GM12878 (cell line): ENCODE measurements at regions not wholly inside any gene's neighbourhood (a gene's known extent, or its start where the extent isn't known, plus 50 kb on each side); places are given as distances from the start of the nearest gene placed in this dataset.

Source experiments
- POLR2A ChIP-seq: IDR thresholded peaks from 2 replicates; pipeline ENCODE4 v1.6.1; 2011; ENCODE audit warnings: low read depth, mild to moderate bottlenecking, low read length
- SMC3 ChIP-seq: IDR thresholded peaks from 2 replicates; pipeline ENCODE4 v1.6.1; 2011; ENCODE audit warnings: low read length, improper control_type of control experiment, borderline replicate concordance
- SRF ChIP-seq, 2 experiments: IDR thresholded peaks; 2 replicates each; pipeline ENCODE4 v1.6.1; 2011; ENCODE audit warnings: low read depth in 2 of 2, low read length in 2 of 2, mild to moderate bottlenecking in 1 of 2, moderate library complexity in 1 of 2
- TF ChIP-seq, protein P1 (sequence below), 3 experiments: IDR thresholded peaks in 2 of 3; conservative IDR thresholded peaks in 1 of 3; 2 replicates each; pipeline ENCODE4 v1.5.1; 2011; ENCODE audit warnings: low read depth in 3 of 3, low read length in 3 of 3, mild to moderate bottlenecking in 3 of 3, control low read depth in 2 of 3, moderate library complexity in 2 of 3, inconsistent platforms in 1 of 3, mixed read lengths in 1 of 3; ENCODE audit not compliant: control insufficient read depth in 2 of 3, insufficient read depth in 1 of 3; ENCODE audit errors: extremely low read depth in 1 of 3
- TF ChIP-seq, protein P2 (sequence below): IDR thresholded peaks from 2 replicates; pipeline ENCODE4 v1.6.1; 2012; ENCODE audit warnings: mild to moderate bottlenecking, low read depth, low read length
- TF ChIP-seq, protein P3 (sequence below): fragments of 450-650 bp; IDR thresholded peaks from 2 replicates; pipeline ENCODE4 v1.6.1; 2017; ENCODE audit warnings: antibody characterized with exemption, mild to moderate bottlenecking, moderate library complexity
- TF ChIP-seq, protein P4 (sequence below): IDR thresholded peaks from 2 replicates; pipeline ENCODE4 v1.6.1; 2012; ENCODE audit warnings: low read length, inconsistent platforms
- TF ChIP-seq, protein P5 (sequence below): fragments of 450-650 bp; formaldehyde crosslinking; IDR thresholded peaks from 2 replicates; pipeline ENCODE4 v1.5.0; 2022; ENCODE audit warnings: mild to moderate bottlenecking, missing genetic modification characterization
- TF ChIP-seq, protein P6 (sequence below): IDR thresholded peaks from 2 replicates; pipeline ENCODE4 v1.6.1; 2011; ENCODE audit warnings: borderline replicate concordance, low read depth, mild to moderate bottlenecking, moderate library complexity, mixed read lengths, low read length; ENCODE audit not compliant: insufficient read depth; ENCODE audit errors: extremely low read length

DNA sequence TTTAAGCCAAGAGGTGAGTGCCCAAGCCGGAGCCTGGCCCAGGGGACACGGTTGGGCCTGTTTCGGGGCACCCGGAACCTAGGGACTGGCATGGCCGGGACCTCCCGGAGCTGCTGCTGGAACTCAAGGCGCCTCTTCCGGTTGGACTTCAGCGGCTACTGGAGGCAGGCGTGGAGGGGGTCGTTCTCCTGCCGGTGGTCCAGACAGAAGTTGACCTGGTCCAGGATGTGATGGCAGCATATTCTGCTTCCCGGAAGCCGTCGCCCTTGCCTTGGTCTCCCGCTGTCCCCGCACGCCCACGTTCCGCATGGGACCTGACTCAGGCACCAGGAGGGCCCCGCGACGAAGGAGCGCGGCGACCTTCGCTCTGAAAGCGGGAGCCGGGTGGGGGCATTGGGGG is 240.8 kb downstream of the FOXA2 start:
- TF ChIP-seq SRF (IDR thresholded peaks at IDR 0.05; ENCODE audit: low read depth in 2 of 2, low read length in 2 of 2) (no peak), SMC3 (no peak), POLR2A (no peak)
- TF ChIP-seq, protein P1, sequence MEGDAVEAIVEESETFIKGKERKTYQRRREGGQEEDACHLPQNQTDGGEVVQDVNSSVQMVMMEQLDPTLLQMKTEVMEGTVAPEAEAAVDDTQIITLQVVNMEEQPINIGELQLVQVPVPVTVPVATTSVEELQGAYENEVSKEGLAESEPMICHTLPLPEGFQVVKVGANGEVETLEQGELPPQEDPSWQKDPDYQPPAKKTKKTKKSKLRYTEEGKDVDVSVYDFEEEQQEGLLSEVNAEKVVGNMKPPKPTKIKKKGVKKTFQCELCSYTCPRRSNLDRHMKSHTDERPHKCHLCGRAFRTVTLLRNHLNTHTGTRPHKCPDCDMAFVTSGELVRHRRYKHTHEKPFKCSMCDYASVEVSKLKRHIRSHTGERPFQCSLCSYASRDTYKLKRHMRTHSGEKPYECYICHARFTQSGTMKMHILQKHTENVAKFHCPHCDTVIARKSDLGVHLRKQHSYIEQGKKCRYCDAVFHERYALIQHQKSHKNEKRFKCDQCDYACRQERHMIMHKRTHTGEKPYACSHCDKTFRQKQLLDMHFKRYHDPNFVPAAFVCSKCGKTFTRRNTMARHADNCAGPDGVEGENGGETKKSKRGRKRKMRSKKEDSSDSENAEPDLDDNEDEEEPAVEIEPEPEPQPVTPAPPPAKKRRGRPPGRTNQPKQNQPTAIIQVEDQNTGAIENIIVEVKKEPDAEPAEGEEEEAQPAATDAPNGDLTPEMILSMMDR (IDR thresholded peaks at IDR 0.05 in 2 of 3, conservative IDR thresholded peaks at IDR 0.05 in 1 of 3; ENCODE audit: control insufficient read depth in 2 of 3, extremely low read depth in 1 of 3, insufficient read depth in 1 of 3, low read depth in 3 of 3, low read length in 3 of 3), result no peak
- TF ChIP-seq, protein P2, sequence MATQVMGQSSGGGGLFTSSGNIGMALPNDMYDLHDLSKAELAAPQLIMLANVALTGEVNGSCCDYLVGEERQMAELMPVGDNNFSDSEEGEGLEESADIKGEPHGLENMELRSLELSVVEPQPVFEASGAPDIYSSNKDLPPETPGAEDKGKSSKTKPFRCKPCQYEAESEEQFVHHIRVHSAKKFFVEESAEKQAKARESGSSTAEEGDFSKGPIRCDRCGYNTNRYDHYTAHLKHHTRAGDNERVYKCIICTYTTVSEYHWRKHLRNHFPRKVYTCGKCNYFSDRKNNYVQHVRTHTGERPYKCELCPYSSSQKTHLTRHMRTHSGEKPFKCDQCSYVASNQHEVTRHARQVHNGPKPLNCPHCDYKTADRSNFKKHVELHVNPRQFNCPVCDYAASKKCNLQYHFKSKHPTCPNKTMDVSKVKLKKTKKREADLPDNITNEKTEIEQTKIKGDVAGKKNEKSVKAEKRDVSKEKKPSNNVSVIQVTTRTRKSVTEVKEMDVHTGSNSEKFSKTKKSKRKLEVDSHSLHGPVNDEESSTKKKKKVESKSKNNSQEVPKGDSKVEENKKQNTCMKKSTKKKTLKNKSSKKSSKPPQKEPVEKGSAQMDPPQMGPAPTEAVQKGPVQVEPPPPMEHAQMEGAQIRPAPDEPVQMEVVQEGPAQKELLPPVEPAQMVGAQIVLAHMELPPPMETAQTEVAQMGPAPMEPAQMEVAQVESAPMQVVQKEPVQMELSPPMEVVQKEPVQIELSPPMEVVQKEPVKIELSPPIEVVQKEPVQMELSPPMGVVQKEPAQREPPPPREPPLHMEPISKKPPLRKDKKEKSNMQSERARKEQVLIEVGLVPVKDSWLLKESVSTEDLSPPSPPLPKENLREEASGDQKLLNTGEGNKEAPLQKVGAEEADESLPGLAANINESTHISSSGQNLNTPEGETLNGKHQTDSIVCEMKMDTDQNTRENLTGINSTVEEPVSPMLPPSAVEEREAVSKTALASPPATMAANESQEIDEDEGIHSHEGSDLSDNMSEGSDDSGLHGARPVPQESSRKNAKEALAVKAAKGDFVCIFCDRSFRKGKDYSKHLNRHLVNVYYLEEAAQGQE, result no peak
- TF ChIP-seq, protein P3, sequence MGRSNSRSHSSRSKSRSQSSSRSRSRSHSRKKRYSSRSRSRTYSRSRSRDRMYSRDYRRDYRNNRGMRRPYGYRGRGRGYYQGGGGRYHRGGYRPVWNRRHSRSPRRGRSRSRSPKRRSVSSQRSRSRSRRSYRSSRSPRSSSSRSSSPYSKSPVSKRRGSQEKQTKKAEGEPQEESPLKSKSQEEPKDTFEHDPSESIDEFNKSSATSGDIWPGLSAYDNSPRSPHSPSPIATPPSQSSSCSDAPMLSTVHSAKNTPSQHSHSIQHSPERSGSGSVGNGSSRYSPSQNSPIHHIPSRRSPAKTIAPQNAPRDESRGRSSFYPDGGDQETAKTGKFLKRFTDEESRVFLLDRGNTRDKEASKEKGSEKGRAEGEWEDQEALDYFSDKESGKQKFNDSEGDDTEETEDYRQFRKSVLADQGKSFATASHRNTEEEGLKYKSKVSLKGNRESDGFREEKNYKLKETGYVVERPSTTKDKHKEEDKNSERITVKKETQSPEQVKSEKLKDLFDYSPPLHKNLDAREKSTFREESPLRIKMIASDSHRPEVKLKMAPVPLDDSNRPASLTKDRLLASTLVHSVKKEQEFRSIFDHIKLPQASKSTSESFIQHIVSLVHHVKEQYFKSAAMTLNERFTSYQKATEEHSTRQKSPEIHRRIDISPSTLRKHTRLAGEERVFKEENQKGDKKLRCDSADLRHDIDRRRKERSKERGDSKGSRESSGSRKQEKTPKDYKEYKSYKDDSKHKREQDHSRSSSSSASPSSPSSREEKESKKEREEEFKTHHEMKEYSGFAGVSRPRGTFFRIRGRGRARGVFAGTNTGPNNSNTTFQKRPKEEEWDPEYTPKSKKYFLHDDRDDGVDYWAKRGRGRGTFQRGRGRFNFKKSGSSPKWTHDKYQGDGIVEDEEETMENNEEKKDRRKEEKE, result no peak
- TF ChIP-seq, protein P4, sequence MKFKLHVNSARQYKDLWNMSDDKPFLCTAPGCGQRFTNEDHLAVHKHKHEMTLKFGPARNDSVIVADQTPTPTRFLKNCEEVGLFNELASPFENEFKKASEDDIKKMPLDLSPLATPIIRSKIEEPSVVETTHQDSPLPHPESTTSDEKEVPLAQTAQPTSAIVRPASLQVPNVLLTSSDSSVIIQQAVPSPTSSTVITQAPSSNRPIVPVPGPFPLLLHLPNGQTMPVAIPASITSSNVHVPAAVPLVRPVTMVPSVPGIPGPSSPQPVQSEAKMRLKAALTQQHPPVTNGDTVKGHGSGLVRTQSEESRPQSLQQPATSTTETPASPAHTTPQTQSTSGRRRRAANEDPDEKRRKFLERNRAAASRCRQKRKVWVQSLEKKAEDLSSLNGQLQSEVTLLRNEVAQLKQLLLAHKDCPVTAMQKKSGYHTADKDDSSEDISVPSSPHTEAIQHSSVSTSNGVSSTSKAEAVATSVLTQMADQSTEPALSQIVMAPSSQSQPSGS, result no peak
- TF ChIP-seq, protein P5, sequence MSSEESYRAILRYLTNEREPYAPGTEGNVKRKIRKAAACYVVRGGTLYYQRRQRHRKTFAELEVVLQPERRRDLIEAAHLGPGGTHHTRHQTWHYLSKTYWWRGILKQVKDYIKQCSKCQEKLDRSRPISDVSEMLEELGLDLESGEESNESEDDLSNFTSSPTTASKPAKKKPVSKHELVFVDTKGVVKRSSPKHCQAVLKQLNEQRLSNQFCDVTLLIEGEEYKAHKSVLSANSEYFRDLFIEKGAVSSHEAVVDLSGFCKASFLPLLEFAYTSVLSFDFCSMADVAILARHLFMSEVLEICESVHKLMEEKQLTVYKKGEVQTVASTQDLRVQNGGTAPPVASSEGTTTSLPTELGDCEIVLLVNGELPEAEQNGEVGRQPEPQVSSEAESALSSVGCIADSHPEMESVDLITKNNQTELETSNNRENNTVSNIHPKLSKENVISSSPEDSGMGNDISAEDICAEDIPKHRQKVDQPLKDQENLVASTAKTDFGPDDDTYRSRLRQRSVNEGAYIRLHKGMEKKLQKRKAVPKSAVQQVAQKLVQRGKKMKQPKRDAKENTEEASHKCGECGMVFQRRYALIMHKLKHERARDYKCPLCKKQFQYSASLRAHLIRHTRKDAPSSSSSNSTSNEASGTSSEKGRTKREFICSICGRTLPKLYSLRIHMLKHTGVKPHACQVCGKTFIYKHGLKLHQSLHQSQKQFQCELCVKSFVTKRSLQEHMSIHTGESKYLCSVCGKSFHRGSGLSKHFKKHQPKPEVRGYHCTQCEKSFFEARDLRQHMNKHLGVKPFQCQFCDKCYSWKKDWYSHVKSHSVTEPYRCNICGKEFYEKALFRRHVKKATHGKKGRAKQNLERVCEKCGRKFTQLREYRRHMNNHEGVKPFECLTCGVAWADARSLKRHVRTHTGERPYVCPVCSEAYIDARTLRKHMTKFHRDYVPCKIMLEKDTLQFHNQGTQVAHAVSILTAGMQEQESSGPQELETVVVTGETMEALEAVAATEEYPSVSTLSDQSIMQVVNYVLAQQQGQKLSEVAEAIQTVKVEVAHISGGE (CRISPR knock-in tag), result no peak
- TF ChIP-seq, protein P6, sequence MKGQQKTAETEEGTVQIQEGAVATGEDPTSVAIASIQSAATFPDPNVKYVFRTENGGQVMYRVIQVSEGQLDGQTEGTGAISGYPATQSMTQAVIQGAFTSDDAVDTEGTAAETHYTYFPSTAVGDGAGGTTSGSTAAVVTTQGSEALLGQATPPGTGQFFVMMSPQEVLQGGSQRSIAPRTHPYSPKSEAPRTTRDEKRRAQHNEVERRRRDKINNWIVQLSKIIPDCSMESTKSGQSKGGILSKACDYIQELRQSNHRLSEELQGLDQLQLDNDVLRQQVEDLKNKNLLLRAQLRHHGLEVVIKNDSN, result no peak
